ENCODE measurements at regions not wholly inside any gene's neighbourhood (a gene's known extent, or its start where the extent isn't known, plus 50 kb on each side); places are given as distances from the start of the nearest gene placed in this dataset.
A peak's percentile ranks its signal among the peaks of the same experiment; 100 is the strongest.

- peak; percentile 69 for DNase-seq (ENCODE audit: low read depth)
Measured at GRCh38 chr5:67305913-67306710, 109.5 kb upstream of the CD180 start.

GRCh38 chr5:67305401-67305800, 108.8 kb upstream of the CD180 start:
- no peak for DNase-seq (ENCODE audit: low read depth)

DNA sequence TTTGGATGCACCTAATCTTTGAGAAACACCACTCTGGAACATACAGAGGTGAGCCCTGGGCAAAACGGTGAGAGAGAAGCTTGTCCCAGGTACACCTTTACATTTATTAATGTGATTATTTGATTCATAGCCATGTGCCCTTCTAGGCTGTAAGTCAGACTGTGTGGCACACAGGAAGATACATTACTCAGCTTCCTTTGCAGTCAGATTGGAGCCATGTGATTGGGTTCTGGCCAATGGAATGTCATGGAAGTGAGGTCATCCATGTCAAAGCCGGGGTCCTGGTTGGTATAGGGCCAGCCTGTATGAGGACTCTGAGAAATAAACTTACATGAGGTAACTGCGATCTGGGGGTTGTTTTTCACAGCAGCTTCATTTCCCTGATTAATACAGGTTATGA, 106.8 kb upstream of the CD180 start:
- no peak for DNase-seq (ENCODE audit: low read depth)

DNA sequence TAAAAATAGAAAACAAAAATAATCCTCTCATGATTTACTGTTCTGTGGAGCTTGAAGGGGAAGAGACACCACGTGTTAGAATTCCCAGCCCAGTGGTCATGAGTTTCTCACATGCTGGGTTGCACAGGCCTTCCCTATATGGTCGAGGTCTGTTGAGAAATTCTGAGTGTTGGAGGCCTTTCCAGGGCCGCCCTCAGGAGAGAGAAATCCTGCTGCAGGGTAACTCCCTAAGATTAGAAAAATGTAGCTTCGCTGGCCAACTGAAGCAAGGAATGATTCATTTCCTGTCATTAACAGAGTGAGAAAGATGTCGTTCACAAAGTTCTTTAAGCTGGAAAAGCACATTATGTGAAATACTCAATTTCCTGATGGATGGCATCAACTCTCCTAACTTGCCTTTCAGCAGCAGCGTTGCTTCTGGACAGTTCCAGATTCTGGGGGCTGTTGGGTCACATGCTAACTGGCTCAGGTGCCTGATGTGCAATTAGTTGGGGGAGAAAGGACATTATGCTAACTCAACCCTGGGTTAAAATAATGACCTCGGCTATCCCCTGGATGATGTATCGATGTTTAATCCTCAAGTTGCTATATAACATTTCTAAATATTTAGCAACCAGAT, 104.8 kb upstream of the CD180 start:
- peak; percentile 96 for DNase-seq (ENCODE audit: low read depth)

DNA sequence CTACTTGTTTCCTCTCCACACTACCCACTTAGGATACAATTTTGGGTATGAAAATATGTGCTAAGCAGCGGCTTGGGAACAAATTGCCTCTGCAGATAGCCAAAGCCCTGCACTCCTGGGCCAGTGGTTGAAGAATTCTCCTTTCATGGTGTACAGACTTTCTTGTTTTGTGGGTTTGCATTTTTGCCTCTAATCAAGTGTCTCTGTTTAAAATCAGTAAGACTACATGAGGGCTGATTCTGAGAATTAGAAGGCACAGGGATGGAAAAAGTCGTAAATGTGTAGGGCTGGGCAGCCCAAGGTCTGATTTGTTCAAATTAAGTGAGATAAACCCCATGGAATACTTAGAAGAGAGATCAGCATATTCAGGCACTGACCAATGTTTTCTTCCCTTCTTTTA, 103.7 kb upstream of the CD180 start:
- DNase-seq (ENCODE audit: low read depth), result no peak

DNA sequence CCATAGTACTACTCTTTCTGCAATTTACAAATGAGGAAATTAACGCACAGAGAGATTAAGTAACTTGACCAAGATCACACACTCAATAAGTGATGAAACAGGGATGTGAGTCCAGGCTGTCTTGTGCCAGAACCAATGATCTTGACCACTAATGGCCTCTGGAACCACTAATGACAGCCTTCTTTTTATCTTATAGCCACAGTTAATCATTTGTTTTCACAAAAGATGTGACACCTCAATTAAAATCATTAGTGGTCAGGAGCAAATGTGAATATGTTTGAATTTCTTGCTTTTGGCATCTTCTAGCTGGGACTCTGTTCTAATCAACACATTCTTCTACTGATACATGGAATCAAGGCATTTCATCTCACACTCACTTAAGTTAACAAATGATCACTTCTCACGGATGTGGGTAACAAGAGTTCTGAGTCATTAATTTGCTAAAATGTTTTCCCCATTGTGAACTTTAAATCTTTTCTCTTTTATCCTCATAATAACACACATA, 102.7 kb upstream of the CD180 start:
- peak; percentile 84 for DNase-seq (ENCODE audit: low read depth)

DNA sequence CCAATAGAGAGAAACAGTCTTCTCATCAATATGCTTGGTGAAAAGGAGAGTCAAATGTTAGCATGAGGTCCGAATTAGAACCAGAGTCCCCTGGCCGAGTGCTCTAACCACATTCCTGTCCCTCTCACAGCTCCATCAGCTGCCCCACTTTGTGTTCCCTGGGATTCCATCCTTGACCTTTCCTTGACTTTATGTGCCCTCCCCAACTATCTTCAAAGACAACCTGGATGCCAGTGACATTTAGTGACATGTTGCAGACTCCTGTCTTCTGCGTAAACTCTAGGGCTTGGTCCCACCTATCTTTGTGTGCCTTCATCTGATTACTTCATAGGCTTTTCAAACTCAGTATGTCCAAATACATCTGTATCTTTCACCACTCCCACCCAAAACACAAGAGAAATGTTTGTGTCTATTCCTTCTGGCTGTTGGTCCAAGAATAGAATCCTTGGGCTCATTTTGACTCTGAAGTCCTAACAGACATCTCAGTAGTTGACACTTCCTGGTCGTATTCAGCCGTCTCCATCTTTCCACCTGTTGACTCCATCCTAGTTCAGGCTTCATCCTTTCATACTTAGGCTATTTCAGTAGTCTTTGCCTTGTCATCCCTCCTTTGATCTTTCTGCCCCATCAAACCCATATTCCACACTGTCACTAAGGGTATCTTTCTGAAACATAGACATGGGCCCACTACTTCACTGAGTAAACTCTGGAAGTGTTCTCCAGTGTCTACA, 101.4 kb upstream of the CD180 start:
- no peak for DNase-seq (ENCODE audit: low read depth)

GRCh38 chr5:67297376-67297775, 100.8 kb upstream of the CD180 start:
- no peak for DNase-seq (ENCODE audit: low read depth)

DNA sequence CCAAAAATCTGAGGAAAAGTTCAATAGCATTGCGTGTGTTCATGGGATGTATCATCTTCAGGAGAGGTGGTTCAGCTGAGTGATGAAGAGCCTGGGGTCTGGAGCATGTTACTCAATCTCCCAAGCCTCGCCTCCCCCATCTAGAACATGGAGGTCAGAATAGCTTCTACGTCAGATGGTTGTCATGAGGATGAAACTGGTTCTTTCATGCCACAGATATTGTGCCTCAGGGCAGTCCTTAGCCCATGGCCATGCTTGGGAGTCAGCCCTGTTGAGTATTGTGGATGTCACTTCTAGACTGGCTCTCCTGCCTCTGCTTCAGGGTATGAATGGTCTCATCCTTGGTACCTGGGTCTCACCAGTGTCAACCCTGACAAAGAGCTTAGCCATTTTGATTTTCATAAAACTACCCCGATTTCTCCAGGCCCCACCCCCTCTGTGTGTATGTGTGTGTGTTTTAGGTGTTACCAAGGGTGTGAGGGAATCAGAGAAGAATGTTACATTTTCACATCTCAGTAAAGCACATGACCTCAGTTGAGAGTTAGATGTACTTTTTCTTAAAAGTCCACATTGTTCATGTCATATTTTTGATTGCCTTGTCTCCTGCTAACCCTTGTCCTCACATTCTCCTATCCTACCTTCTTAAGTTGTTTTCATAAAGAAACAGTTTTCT, 97.8 kb upstream of the CD180 start:
- DNase-seq (ENCODE audit: low read depth), result no peak

GRCh38 chr5:67293226-67293625, 96.6 kb upstream of the CD180 start:
- DNase-seq (ENCODE audit: low read depth), result no peak

DNA sequence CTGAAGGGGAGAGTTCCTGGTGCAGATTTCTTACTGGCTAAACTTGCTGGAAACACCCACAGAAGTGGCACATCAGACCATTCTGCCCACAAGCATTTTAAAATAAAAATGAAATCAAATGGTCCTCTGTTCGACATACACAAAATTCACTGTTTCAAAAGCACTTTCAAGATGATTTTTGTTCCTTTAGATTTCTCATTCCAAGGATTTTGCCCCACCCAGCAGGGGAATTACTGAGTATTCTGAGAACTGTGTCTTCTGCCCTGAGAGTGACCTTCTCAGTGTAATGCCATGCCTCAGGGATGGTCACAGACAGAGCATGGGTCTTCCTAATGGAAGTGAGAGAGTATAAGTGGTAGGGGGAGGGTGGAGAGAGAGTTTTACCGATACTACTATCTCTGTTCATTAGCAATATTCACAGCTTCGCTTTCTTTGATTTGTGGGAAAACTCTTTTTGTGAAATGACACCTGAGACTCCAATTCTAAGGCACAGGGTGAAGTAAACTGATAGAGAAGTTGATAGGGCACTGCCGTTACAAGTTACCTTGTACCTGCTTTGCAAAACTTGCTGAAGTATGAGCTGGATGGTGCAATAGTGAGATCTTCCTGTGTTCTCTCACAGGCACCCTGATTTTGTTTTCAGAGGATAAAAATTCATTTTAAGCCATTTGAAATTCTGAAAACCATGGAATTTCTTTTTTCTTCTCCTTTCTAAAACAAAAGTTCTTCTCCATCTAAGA, 95.8 kb upstream of the CD180 start:
- DNase-seq (ENCODE audit: low read depth), result no peak

GRCh38 chr5:67291671-67292070, 95.1 kb upstream of the CD180 start:
- DNase-seq (ENCODE audit: low read depth), result no peak

GRCh38 chr5:67291066-67291465, 94.5 kb upstream of the CD180 start:
- DNase-seq (ENCODE audit: low read depth), result no peak

DNA sequence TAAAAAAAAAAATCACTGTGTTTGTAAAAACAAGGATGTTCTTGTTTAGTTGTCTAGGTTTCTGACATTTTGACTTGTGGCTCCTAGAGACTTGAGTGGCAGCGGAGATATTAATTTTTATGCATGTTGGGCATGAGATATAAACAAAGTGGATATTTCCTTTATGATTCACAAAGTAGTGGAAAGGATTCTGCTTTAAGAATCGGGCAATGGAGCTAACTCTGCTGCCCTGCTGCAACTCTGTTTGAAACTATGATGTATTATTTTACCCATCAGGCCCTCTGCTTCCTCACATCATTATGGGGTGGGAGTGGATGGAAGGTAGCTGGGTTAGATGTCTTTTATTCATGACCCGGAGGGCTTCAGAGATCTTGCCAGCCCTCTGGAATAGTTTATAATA, 94.1 kb upstream of the CD180 start:
- no peak for DNase-seq (ENCODE audit: low read depth)

- no peak for DNase-seq (ENCODE audit: low read depth)
Measured at GRCh38 chr5:67289763-67290521, 93.3 kb upstream of the CD180 start.

DNA sequence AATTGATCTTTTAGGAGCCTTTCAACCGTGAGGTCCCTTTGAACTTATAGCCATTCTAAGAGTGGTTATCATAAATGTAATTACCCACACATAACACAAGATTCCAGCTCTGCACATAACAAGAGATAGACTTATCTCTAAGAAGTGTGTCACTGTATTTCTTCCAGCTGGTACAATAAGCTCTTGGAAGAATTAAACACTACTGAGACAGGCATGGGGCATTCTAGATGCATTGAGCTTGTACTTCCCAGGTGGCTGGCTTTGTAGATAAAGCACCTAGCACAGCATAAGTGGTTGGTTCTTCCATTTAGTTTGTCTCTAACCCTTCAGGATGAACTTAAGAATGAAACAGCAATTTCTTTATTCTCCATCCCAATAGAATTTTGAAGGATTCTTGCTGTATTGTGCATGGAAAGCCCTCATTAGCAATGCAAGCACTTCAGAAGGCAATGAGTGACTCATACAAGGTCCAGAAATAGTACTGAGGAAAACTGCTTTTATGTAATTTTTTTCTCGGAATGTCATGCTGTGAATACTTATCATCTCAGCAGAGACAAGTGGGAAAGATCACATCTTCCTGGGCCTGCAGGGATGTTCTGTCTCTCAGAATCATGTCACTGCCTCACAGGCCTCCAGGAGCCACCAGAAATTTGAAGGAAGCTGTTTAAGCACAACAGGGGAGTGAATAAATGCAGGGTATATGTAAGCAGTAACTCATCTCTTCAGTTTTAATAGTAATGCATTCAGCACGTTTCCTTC, 91.1 kb upstream of the CD180 start:
- peak; percentile 69 for DNase-seq (ENCODE audit: low read depth)

GRCh38 chr5:67286006-67286405, 89.4 kb upstream of the CD180 start:
- DNase-seq (ENCODE audit: low read depth), result no peak

- no peak for DNase-seq (ENCODE audit: low read depth)
Measured at GRCh38 chr5:67283988-67284487, 87.4 kb upstream of the CD180 start.

GRCh38 chr5:67283275-67283987, 86.8 kb upstream of the CD180 start:
- DNase-seq (ENCODE audit: low read depth), result no peak

All from renal cortical epithelial cell (primary cell).